ENCODE measurements at regions not wholly inside any gene's neighbourhood (a gene's known extent, or its start where the extent isn't known, plus 50 kb on each side); places are given as distances from the start of the nearest gene placed in this dataset.

- Histone ChIP-seq H3K27ac (ENCODE audit: poor library complexity, severe bottlenecking) (no peak overlapping the region), H3K4me3 (ENCODE audit: severe bottlenecking) (no peak overlapping the region), H3K9me3 (ENCODE audit: severe bottlenecking) (no peaks in the 10 kb centered on the region), H3K4me1 (ENCODE audit: insufficient read depth, poor library complexity, severe bottlenecking) (no peaks in the 10 kb centered on the region), H3K36me3 (ENCODE audit: low read depth) (no peaks in the 10 kb centered on the region), H3K27me3 (ENCODE audit: insufficient read depth, poor library complexity, severe bottlenecking) (no peaks in the 10 kb centered on the region)
- TF ChIP-seq, protein P1, sequence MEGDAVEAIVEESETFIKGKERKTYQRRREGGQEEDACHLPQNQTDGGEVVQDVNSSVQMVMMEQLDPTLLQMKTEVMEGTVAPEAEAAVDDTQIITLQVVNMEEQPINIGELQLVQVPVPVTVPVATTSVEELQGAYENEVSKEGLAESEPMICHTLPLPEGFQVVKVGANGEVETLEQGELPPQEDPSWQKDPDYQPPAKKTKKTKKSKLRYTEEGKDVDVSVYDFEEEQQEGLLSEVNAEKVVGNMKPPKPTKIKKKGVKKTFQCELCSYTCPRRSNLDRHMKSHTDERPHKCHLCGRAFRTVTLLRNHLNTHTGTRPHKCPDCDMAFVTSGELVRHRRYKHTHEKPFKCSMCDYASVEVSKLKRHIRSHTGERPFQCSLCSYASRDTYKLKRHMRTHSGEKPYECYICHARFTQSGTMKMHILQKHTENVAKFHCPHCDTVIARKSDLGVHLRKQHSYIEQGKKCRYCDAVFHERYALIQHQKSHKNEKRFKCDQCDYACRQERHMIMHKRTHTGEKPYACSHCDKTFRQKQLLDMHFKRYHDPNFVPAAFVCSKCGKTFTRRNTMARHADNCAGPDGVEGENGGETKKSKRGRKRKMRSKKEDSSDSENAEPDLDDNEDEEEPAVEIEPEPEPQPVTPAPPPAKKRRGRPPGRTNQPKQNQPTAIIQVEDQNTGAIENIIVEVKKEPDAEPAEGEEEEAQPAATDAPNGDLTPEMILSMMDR (IDR thresholded peaks at IDR 0.05; ENCODE audit: poor library complexity, severe bottlenecking) = no peak
- ATAC-seq (ENCODE audit: low read depth) = no peak
- DNase-seq (ENCODE audit: low spot score) = no peak
These were observed 150.4 kb upstream of the CCN2 start for GRCh38 chr6:132101535-132101934.

- no peaks in the 10 kb centered on the region for H3K4me1 ChIP-seq (ENCODE audit: insufficient read depth, poor library complexity, severe bottlenecking)
- no peaks in the 10 kb centered on the region for H3K27me3 ChIP-seq (ENCODE audit: insufficient read depth, poor library complexity, severe bottlenecking)
- TF ChIP-seq, protein P1 (IDR thresholded peaks at IDR 0.05; ENCODE audit: poor library complexity, severe bottlenecking) = no peak
- H3K36me3 ChIP-seq (ENCODE audit: low read depth) = no peaks in the 10 kb centered on the region
- H3K4me3 ChIP-seq (ENCODE audit: severe bottlenecking) = no peak overlapping the region
- H3K27ac ChIP-seq (ENCODE audit: poor library complexity, severe bottlenecking) = no peak overlapping the region
- ATAC-seq (ENCODE audit: low read depth) (no peak), DNase-seq (ENCODE audit: low spot score) (no peak)
- no peaks in the 10 kb centered on the region for H3K9me3 ChIP-seq (ENCODE audit: severe bottlenecking)
These were observed 149.3 kb upstream of the CCN2 start for GRCh38 chr6:132100388-132100990.

DNA sequence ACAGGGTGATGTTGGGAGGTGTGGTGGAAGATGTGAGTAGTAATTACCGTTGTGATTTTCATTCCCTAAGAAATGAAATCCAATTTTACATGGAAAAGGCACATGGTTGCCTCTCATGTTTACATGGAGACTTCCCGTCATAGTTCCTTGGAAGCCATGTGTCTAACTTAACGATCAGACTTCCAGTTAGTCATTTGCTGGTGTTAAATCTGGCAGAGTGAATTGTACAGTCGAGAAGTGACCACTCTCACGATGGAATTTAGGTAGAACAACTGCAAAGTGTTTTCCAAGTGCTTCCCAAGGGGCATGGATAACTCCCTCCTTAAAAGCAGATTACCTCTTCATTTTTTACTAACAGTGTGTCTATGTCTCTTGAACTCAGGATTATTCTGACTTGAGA, 145.8 kb upstream of the CCN2 start:
- Histone ChIP-seq H3K27me3 (ENCODE audit: insufficient read depth, poor library complexity, severe bottlenecking) (no peaks in the 10 kb centered on the region), H3K27ac (ENCODE audit: poor library complexity, severe bottlenecking) (no peak overlapping the region), H3K36me3 (ENCODE audit: low read depth) (no peaks in the 10 kb centered on the region), H3K4me3 (ENCODE audit: severe bottlenecking) (no peak overlapping the region), H3K9me3 (ENCODE audit: severe bottlenecking) (no peaks in the 10 kb centered on the region), H3K4me1 (ENCODE audit: insufficient read depth, poor library complexity, severe bottlenecking) (no peaks in the 10 kb centered on the region)
- DNase-seq (ENCODE audit: low spot score) (no peak), ATAC-seq (ENCODE audit: low read depth) (no peak)
- TF ChIP-seq, protein P1 (IDR thresholded peaks at IDR 0.05; ENCODE audit: poor library complexity, severe bottlenecking) = no peak

- no peak for ATAC-seq (ENCODE audit: low read depth)
- Histone ChIP-seq H3K27ac (ENCODE audit: poor library complexity, severe bottlenecking) (no peak overlapping the region), H3K4me3 (ENCODE audit: severe bottlenecking) (no peak overlapping the region), H3K27me3 (ENCODE audit: insufficient read depth, poor library complexity, severe bottlenecking) (no peaks in the 10 kb centered on the region), H3K36me3 (ENCODE audit: low read depth) (no peaks in the 10 kb centered on the region), H3K4me1 (ENCODE audit: insufficient read depth, poor library complexity, severe bottlenecking) (no peaks in the 10 kb centered on the region), H3K9me3 (ENCODE audit: severe bottlenecking) (no peaks in the 10 kb centered on the region)
- no peak for DNase-seq (ENCODE audit: low spot score)
- TF ChIP-seq, protein P1 (IDR thresholded peaks at IDR 0.05; ENCODE audit: poor library complexity, severe bottlenecking) = no peak
These were observed 145.1 kb upstream of the CCN2 start for GRCh38 chr6:132096245-132096644.

DNA sequence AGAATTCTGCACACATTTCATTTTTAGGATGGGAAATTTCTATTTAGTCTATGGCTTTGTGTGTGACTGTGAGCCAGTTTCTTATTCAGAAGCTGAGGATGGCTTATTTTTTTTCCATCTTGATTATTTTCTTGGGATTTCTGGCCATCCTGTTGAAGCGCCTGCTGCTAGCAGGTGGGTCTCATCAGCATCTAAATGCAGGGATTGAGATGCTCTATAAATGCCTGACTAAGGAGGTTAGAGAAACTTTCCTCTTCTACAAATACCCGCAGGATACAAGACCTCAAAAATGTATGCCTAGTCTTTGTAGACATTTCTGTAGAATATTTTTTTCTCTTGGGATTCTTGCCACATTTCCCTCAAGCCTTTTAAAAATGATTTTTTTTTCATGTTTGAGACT, 138.0 kb upstream of the CCN2 start:
- Histone ChIP-seq H3K36me3 (ENCODE audit: low read depth) (no peaks in the 10 kb centered on the region), H3K27ac (ENCODE audit: poor library complexity, severe bottlenecking) (no peak overlapping the region), H3K9me3 (ENCODE audit: severe bottlenecking) (no peaks in the 10 kb centered on the region), H3K4me1 (ENCODE audit: insufficient read depth, poor library complexity, severe bottlenecking) (peaks cover 12% of the 10 kb centered on the region), H3K27me3 (ENCODE audit: insufficient read depth, poor library complexity, severe bottlenecking) (no peaks in the 10 kb centered on the region), H3K4me3 (ENCODE audit: severe bottlenecking) (no peak overlapping the region)
- TF ChIP-seq, protein P1 (IDR thresholded peaks at IDR 0.05; ENCODE audit: poor library complexity, severe bottlenecking) = no peak
- DNase-seq (ENCODE audit: low spot score) (no peak), ATAC-seq (ENCODE audit: low read depth) (no peak)

All from RWPE2 (cell line).